Esophagus mucosa (tissue), 1 donor: ENCODE measurements at regions not wholly inside any gene's neighbourhood (a gene's known extent, or its start where the extent isn't known, plus 50 kb on each side); places are given as distances from the start of the nearest gene placed in this dataset.

Experiments
- ATAC-seq: fragments of 200-7000 bp; cut with Tn5 transposase; one replicate; pipeline ENCODE4 v1.9.1; 2020
- donor health status: DM: yes; HTN: yes; CAD: no.

GRCh38 chr18:10229458-10229857 lies 225.0 kb upstream of the APCDD1 start:
- ATAC-seq: no peak

GRCh38 chr18:10230072-10230471 lies 224.4 kb upstream of the APCDD1 start:
- ATAC-seq: peak; percentile 82

- ATAC-seq: no peak
These were observed 223.2 kb upstream of the APCDD1 start for GRCh38 chr18:10231220-10231619.

- no peak for ATAC-seq
These were observed 222.4 kb upstream of the APCDD1 start for GRCh38 chr18:10232062-10232461.

- ATAC-seq: no peak
These were observed 221.2 kb upstream of the APCDD1 start for GRCh38 chr18:10233082-10233875.

- ATAC-seq: peak; percentile 65
These were observed 220.2 kb upstream of the APCDD1 start for GRCh38 chr18:10234281-10234680.

GRCh38 chr18:10234912-10235660 lies 219.3 kb upstream of the APCDD1 start:
- ATAC-seq: no peak

- no peak for ATAC-seq
These were observed 218.8 kb upstream of the APCDD1 start for GRCh38 chr18:10235661-10235952.

GRCh38 chr18:10239103-10239502 lies 215.3 kb upstream of the APCDD1 start:
- ATAC-seq: no peak

- ATAC-seq: no peak
These were observed 214.3 kb upstream of the APCDD1 start for GRCh38 chr18:10239991-10240634.

- no peak for ATAC-seq
These were observed 213.5 kb upstream of the APCDD1 start for GRCh38 chr18:10240973-10241372.

- ATAC-seq: no peak
These were observed 212.9 kb upstream of the APCDD1 start for GRCh38 chr18:10241579-10241978.

- ATAC-seq: peak; percentile 83
These were observed 211.3 kb upstream of the APCDD1 start for GRCh38 chr18:10242936-10243680.

GRCh38 chr18:10244341-10244740 lies 210.1 kb upstream of the APCDD1 start:
- ATAC-seq: no peak

GRCh38 chr18:10245031-10245845 lies 209.2 kb upstream of the APCDD1 start:
- ATAC-seq: no peak

- no peak for ATAC-seq
These were observed 208.6 kb upstream of the APCDD1 start for GRCh38 chr18:10245846-10246175.

- ATAC-seq: no peak
These were observed 207.3 kb upstream of the APCDD1 start for GRCh38 chr18:10247021-10247741.

GRCh38 chr18:10247742-10248082 lies 206.7 kb upstream of the APCDD1 start:
- no peak for ATAC-seq

- ATAC-seq: no peak
These were observed 205.7 kb upstream of the APCDD1 start for GRCh38 chr18:10248738-10249137.

GRCh38 chr18:10249270-10249669 lies 205.2 kb upstream of the APCDD1 start:
- ATAC-seq: no peak

- ATAC-seq: no peak
These were observed 204.6 kb upstream of the APCDD1 start for GRCh38 chr18:10249801-10250200.

- ATAC-seq: no peak
These were observed 201.9 kb upstream of the APCDD1 start for GRCh38 chr18:10252494-10252893.
